HEK293 (cell line): ENCODE measurements at regions not wholly inside any gene's neighbourhood (a gene's known extent, or its start where the extent isn't known, plus 50 kb on each side); places are given as distances from the start of the nearest gene placed in this dataset.

Source experiments
- CTCF ChIA-PET: fragments of 350-600 bp; formaldehyde crosslinking; extraction: SDS; loops from one replicate; lab custom pipeline; 2021; ENCODE audit warnings: antibody characterized with exemption; lab: Yijun Ruan, JAX
- POLR2A ChIA-PET: fragments of 300-600 bp; formaldehyde crosslinking; extraction: SDS; loops from one replicate; lab custom pipeline; 2020; ENCODE audit warnings: antibody characterized with exemption, inconsistent platforms; lab: Yijun Ruan, JAX
- H3K27ac ChIP-seq: fragments of 200-500 bp; sonication (Bioruptor generic); 2 replicates; pipeline ENCODE4 v1.5.1; 2014; ENCODE audit warnings: low read depth, low read length, control low read depth, inconsistent platforms; ENCODE audit errors: extremely low read depth
- H3K36me3 ChIP-seq, 2 experiments: fragments of 200-500 bp in 1 of 2; sonication (Bioruptor generic) in 1 of 2; 1 replicate in 1 of 2; 2 replicates in 1 of 2; pipeline ENCODE4 v1.5.1; 2014 to 2017; ENCODE audit warnings: inconsistent platforms in 2 of 2, low read length in 2 of 2; ENCODE audit not compliant: control insufficient read depth in 2 of 2, insufficient read depth in 1 of 2
- H3K4me1 ChIP-seq: fragments of 200-500 bp; sonication (Bioruptor generic); 2 replicates; pipeline ENCODE4 v1.5.1; 2014; ENCODE audit warnings: mild to moderate bottlenecking, low read length, inconsistent platforms; ENCODE audit not compliant: control insufficient read depth, insufficient read depth
- H3K4me3 ChIP-seq: 2 replicates; pipeline ENCODE4 v1.5.1; 2011; ENCODE audit warnings: low read depth, mild to moderate bottlenecking, control low read depth, low read length, moderate library complexity
- H3K9me3 ChIP-seq: fragments of 200-500 bp; sonication (Bioruptor generic); 2 replicates; pipeline ENCODE4 v1.5.1; 2014; ENCODE audit warnings: low read depth, low read length, inconsistent platforms; ENCODE audit not compliant: control insufficient read depth, insufficient read depth
- GLIS1 ChIP-seq: fragments of 450-650 bp; formaldehyde crosslinking; IDR thresholded peaks from 2 replicates; pipeline ENCODE4 v1.5.1; 2016; ENCODE audit warnings: missing biosample characterization, missing genetic modification characterization
- GLIS2 ChIP-seq: fragments of 450-650 bp; formaldehyde crosslinking; IDR thresholded peaks from 2 replicates; pipeline ENCODE4 v1.5.1; 2016; ENCODE audit warnings: missing biosample characterization, missing genetic modification characterization
- KLF10 ChIP-seq: fragments of 450-650 bp; IDR thresholded peaks from 2 replicates; pipeline ENCODE4 v1.5.1; 2018; ENCODE audit warnings: missing biosample characterization, mild to moderate bottlenecking, missing genetic modification characterization
- KLF9 ChIP-seq: fragments of 450-650 bp; formaldehyde crosslinking; IDR thresholded peaks from 2 replicates; pipeline ENCODE4 v1.5.1; 2016; ENCODE audit warnings: missing biosample characterization, missing genetic modification characterization, low read depth
- MZF1 ChIP-seq: fragments of 450-650 bp; formaldehyde crosslinking; IDR thresholded peaks from 2 replicates; pipeline ENCODE4 v1.5.1; 2017; ENCODE audit warnings: missing biosample characterization, missing genetic modification characterization, borderline replicate concordance
- PRDM4 ChIP-seq: fragments of 450-650 bp; formaldehyde crosslinking; IDR thresholded peaks from 2 replicates; pipeline ENCODE4 v1.5.1; 2017; ENCODE audit warnings: missing biosample characterization, missing genetic modification characterization
- RBAK ChIP-seq: fragments of 450-650 bp; formaldehyde crosslinking; IDR thresholded peaks from 2 replicates; pipeline ENCODE4 v1.5.1; 2016; ENCODE audit warnings: missing biosample characterization, missing genetic modification characterization
- SP3 ChIP-seq: fragments of 450-650 bp; formaldehyde crosslinking; IDR thresholded peaks from 2 replicates; pipeline ENCODE4 v1.5.1; 2016; ENCODE audit warnings: missing biosample characterization, missing genetic modification characterization
- SP7 ChIP-seq: fragments of 450-650 bp; formaldehyde crosslinking; IDR thresholded peaks from 2 replicates; pipeline ENCODE4 v1.5.1; 2016; ENCODE audit warnings: missing biosample characterization, missing genetic modification characterization
- YY2 ChIP-seq: fragments of 450-650 bp; formaldehyde crosslinking; IDR thresholded peaks from 2 replicates; pipeline ENCODE4 v1.5.1; 2016; ENCODE audit warnings: missing biosample characterization, missing genetic modification characterization
- ZNF214 ChIP-seq: fragments of 450-650 bp; formaldehyde crosslinking; IDR thresholded peaks from 2 replicates; pipeline ENCODE4 v1.5.1; 2017; ENCODE audit warnings: missing biosample characterization, mild to moderate bottlenecking, missing genetic modification characterization, borderline replicate concordance
- ZNF350 ChIP-seq: fragments of 450-650 bp; formaldehyde crosslinking; IDR thresholded peaks from 2 replicates; pipeline ENCODE4 v1.5.0; 2017; ENCODE audit warnings: missing biosample characterization, mild to moderate bottlenecking, missing genetic modification characterization
- ZNF530 ChIP-seq: fragments of 450-650 bp; formaldehyde crosslinking; IDR thresholded peaks from 2 replicates; pipeline ENCODE4 v1.5.1; 2016; ENCODE audit warnings: low read depth, missing biosample characterization, missing genetic modification characterization
- ZNF76 ChIP-seq: fragments of 450-650 bp; formaldehyde crosslinking; IDR thresholded peaks from 2 replicates; pipeline ENCODE4; 2016; ENCODE audit warnings: low read depth, missing biosample characterization, missing genetic modification characterization, borderline replicate concordance
- ZNF843 ChIP-seq: fragments of 450-650 bp; formaldehyde crosslinking; IDR thresholded peaks from 2 replicates; pipeline ENCODE4 v1.5.1; 2016; ENCODE audit warnings: missing biosample characterization, missing genetic modification characterization
- ZXDB ChIP-seq: fragments of 450-650 bp; formaldehyde crosslinking; IDR thresholded peaks from 2 replicates; pipeline ENCODE4 v1.5.1; 2016; ENCODE audit warnings: missing biosample characterization, missing genetic modification characterization
- TF ChIP-seq, protein P1 (sequence below): fragments of 450-650 bp; formaldehyde crosslinking; IDR thresholded peaks from 2 replicates; pipeline ENCODE4 v1.5.1; 2016; ENCODE audit warnings: missing biosample characterization, missing genetic modification characterization, borderline replicate concordance
- TF ChIP-seq, protein P2 (sequence below): fragments of 450-650 bp; formaldehyde crosslinking; IDR thresholded peaks from 2 replicates; pipeline ENCODE4 v1.5.1; 2016; ENCODE audit warnings: missing biosample characterization, missing genetic modification characterization
- TF ChIP-seq, protein P3 (sequence below): fragments of 450-650 bp; formaldehyde crosslinking; IDR thresholded peaks from 2 replicates; pipeline ENCODE4 v1.5.1; 2016; ENCODE audit warnings: missing biosample characterization, missing genetic modification characterization, low read depth

DNA sequence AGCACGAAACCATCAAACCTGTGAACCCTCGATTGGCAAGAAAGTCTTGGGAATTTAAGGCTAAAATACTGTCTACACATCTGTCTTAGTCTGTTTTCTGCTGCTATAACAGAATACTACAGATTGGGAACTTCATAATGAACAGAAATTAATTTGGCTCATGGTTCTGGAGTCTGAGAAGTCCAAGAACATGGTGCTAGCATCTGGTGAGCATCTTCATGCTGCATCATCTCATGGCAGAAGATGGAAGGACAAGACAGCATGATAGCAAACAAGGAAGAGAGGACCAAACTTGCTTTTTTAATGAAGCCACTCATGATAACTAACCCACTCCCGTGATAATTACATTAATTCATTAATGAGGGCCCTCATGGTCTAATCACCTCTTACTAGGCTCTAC lies 102.0 kb upstream of the CDKN3 start:
- no peak overlapping the region for H3K27ac ChIP-seq
- H3K36me3 ChIP-seq, result no peaks in the 10 kb centered on the region
- TF ChIP-seq ZNF843 (no peak), SP3 (no peak), KLF10 (tag by site-specific recombination) (no peak), RBAK (tag by site-specific recombination) (no peak), ZNF214 (tag by site-specific recombination) (no peak), GLIS2 (no peak)
- TF ChIP-seq, protein P1, sequence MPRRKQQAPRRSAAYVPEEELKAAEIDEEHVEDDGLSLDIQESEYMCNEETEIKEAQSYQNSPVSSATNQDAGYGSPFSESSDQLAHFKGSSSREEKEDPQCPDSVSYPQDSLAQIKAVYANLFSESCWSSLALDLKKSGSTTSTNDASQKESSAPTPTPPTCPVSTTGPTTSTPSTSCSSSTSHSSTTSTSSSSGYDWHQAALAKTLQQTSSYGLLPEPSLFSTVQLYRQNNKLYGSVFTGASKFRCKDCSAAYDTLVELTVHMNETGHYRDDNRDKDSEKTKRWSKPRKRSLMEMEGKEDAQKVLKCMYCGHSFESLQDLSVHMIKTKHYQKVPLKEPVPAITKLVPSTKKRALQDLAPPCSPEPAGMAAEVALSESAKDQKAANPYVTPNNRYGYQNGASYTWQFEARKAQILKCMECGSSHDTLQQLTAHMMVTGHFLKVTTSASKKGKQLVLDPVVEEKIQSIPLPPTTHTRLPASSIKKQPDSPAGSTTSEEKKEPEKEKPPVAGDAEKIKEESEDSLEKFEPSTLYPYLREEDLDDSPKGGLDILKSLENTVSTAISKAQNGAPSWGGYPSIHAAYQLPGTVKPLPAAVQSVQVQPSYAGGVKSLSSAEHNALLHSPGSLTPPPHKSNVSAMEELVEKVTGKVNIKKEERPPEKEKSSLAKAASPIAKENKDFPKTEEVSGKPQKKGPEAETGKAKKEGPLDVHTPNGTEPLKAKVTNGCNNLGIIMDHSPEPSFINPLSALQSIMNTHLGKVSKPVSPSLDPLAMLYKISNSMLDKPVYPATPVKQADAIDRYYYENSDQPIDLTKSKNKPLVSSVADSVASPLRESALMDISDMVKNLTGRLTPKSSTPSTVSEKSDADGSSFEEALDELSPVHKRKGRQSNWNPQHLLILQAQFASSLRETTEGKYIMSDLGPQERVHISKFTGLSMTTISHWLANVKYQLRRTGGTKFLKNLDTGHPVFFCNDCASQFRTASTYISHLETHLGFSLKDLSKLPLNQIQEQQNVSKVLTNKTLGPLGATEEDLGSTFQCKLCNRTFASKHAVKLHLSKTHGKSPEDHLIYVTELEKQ (tag by site-specific recombination), result no peak
- TF ChIP-seq, protein P2, sequence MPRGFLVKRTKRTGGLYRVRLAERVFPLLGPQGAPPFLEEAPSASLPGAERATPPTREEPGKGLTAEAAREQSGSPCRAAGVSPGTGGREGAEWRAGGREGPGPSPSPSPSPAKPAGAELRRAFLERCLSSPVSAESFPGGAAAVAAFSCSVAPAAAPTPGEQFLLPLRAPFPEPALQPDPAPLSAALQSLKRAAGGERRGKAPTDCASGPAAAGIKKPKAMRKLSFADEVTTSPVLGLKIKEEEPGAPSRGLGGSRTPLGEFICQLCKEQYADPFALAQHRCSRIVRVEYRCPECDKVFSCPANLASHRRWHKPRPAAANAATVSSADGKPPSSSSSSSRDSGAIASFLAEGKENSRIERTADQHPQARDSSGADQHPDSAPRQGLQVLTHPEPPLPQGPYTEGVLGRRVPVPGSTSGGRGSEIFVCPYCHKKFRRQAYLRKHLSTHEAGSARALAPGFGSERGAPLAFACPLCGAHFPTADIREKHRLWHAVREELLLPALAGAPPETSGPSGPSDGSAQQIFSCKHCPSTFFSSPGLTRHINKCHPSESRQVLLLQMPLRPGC (tag by site-specific recombination), result no peak
- 0 out of 2 replicates have a peak, but pooled peaks cover 3% of the 10 kb centered on the region for H3K4me1 ChIP-seq
- ChIA-PET POLR2A (no interaction called here), CTCF (no interaction called here)
- no peaks in the 10 kb centered on the region for H3K9me3 ChIP-seq
- no peak overlapping the region for H3K4me3 ChIP-seq

GRCh38 chr14:54299410-54300363 lies 97.1 kb upstream of the CDKN3 start:
- H3K4me3 ChIP-seq, result no peak overlapping the region
- TF ChIP-seq SP7, result no peak
- no peak for TF ChIP-seq ZNF530 (tag by site-specific recombination)
- no peak for TF ChIP-seq PRDM4 (tag by site-specific recombination)
- TF ChIP-seq ZXDB (tag by site-specific recombination), result peak; percentile 59; the same call in 1 of the 2 replicates
- TF ChIP-seq ZNF76 (tag by site-specific recombination), result no peak
- no peak for TF ChIP-seq GLIS1
- TF ChIP-seq MZF1, result no peak
- TF ChIP-seq, protein P3, sequence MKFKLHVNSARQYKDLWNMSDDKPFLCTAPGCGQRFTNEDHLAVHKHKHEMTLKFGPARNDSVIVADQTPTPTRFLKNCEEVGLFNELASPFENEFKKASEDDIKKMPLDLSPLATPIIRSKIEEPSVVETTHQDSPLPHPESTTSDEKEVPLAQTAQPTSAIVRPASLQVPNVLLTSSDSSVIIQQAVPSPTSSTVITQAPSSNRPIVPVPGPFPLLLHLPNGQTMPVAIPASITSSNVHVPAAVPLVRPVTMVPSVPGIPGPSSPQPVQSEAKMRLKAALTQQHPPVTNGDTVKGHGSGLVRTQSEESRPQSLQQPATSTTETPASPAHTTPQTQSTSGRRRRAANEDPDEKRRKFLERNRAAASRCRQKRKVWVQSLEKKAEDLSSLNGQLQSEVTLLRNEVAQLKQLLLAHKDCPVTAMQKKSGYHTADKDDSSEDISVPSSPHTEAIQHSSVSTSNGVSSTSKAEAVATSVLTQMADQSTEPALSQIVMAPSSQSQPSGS (tag by site-specific recombination), result peak; percentile 38; the same call in 1 of the 2 replicates
- no peak for TF ChIP-seq KLF9
- 0 out of 2 replicates have a peak, but pooled peaks have one; percentile 21 for TF ChIP-seq ZNF350 (tag by site-specific recombination)
- no peak for TF ChIP-seq KLF10 (tag by site-specific recombination)
- no peak for TF ChIP-seq YY2
- no peaks in the 10 kb centered on the region for H3K9me3 ChIP-seq
- CTCF ChIA-PET, result interaction anchor here (0.7 kb wide), 1 partner anchor 885 kb away, joined by 3 read pairs; no protein-coding TSS in a partner anchor
- H3K36me3 ChIP-seq, result no peaks in the 10 kb centered on the region
- H3K27ac ChIP-seq, result no peak overlapping the region
- POLR2A ChIA-PET, result no interaction called here
- no peaks in the 10 kb centered on the region for H3K4me1 ChIP-seq
